ENCODE measurements at regions not wholly inside any gene's neighbourhood (a gene's known extent, or its start where the extent isn't known, plus 50 kb on each side); places are given as distances from the start of the nearest gene placed in this dataset.

GRCh38 chr1:19007491-19008441 is 51.3 kb upstream of the IFFO2 start:
- ATAC-seq (no peak), DNase-seq (no peak)
- TF ChIP-seq POLR2A (IDR thresholded peaks at IDR 0.05), result no peak
- no peak for TF ChIP-seq CTCF (IDR thresholded peaks at IDR 0.05)
- Histone ChIP-seq H3K4me3 (no peak overlapping the region), H3K27ac (no peak overlapping the region), H3K4me1 (peaks cover 0 to 24% (median 0%) of the 10 kb centered on the region in 12 donors), H3K36me3 (no peaks in the 10 kb centered on the region), H3K27me3 (peaks cover 0 to 24% (median 2%) of the 10 kb centered on the region in 9 donors), H3K9me3 (no peaks in the 10 kb centered on the region)
- intact Hi-C loops (cut with DNase I), result no loop called here
- 74 to 86% (median 84%) methylated on average over 9 to 11 of the region's 11 CpGs for WGBS, 4 donors

GRCh38 chr1:19006837-19007271 is 50.4 kb upstream of the IFFO2 start:
- ATAC-seq, result no peak
- 88 to 95% (median 93%) methylated on average over 2 of the region's 2 CpGs for WGBS, 4 donors
- H3K27me3 ChIP-seq, result peaks cover 0 to 24% (median 2%) of the 10 kb centered on the region in 9 donors

More at GRCh38 chr1:19006837-19007271, 50.4 kb upstream of the IFFO2 start:
- intact Hi-C loops (cut with DNase I), result no loop called here
- Histone ChIP-seq H3K36me3 (no peaks in the 10 kb centered on the region), H3K4me1 (peaks cover 0 to 17% (median 0%) of the 10 kb centered on the region in 12 donors), H3K4me3 (no peak overlapping the region), H3K27ac (no peak overlapping the region), H3K9me3 (peaks cover 0 to 2% (median 0%) of the 10 kb centered on the region in 12 donors)
- TF ChIP-seq POLR2A (IDR thresholded peaks at IDR 0.05), result no peak
- no peak for TF ChIP-seq CTCF (IDR thresholded peaks at IDR 0.05)
- no peak for DNase-seq

Data from heart left ventricle (tissue), 16 donors.